ENCODE measurements at regions not wholly inside any gene's neighbourhood (a gene's known extent, or its start where the extent isn't known, plus 50 kb on each side); places are given as distances from the start of the nearest gene placed in this dataset.

- H3K4me3 ChIP-seq (ENCODE audit: low read depth, low read length): no peak overlapping the region
- TF ChIP-seq MYC (IDR thresholded peaks at IDR 0.05; ENCODE audit: low read depth, low read length) (no peak), CTCF (IDR thresholded peaks at IDR 0.05; ENCODE audit: low read depth, low read length) (no peak), POLR2A (IDR thresholded peaks at IDR 0.05; ENCODE audit: extremely low read depth, insufficient read length) (no peak)
- TF ChIP-seq, protein P1, sequence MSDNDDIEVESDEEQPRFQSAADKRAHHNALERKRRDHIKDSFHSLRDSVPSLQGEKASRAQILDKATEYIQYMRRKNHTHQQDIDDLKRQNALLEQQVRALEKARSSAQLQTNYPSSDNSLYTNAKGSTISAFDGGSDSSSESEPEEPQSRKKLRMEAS (IDR thresholded peaks at IDR 0.05; ENCODE audit: low read depth, low read length): no peak
- no peak for DNase-seq (ENCODE audit: low read depth)
Measured at GRCh38 chr3:135637013-135637412, 328.5 kb upstream of the PPP2R3A start.

GRCh38 chr3:135641761-135642160, 323.8 kb upstream of the PPP2R3A start:
- no peak for DNase-seq (ENCODE audit: low read depth)
- no peak for TF ChIP-seq POLR2A (IDR thresholded peaks at IDR 0.05; ENCODE audit: extremely low read depth, insufficient read length)
- TF ChIP-seq, protein P1 (IDR thresholded peaks at IDR 0.05; ENCODE audit: low read depth, low read length): no peak
- TF ChIP-seq MYC (IDR thresholded peaks at IDR 0.05; ENCODE audit: low read depth, low read length): no peak
- no peak for TF ChIP-seq CTCF (IDR thresholded peaks at IDR 0.05; ENCODE audit: low read depth, low read length)
- no peak overlapping the region for H3K4me3 ChIP-seq (ENCODE audit: low read depth, low read length)

- DNase-seq (ENCODE audit: low read depth): no peak
- H3K4me3 ChIP-seq (ENCODE audit: low read depth, low read length): no peak overlapping the region
- TF ChIP-seq MYC (IDR thresholded peaks at IDR 0.05; ENCODE audit: low read depth, low read length) (no peak), POLR2A (IDR thresholded peaks at IDR 0.05; ENCODE audit: extremely low read depth, insufficient read length) (no peak), CTCF (IDR thresholded peaks at IDR 0.05; ENCODE audit: low read depth, low read length) (no peak)
- TF ChIP-seq, protein P1 (IDR thresholded peaks at IDR 0.05; ENCODE audit: low read depth, low read length): no peak
Measured at GRCh38 chr3:135645541-135645940, 320.0 kb upstream of the PPP2R3A start.

DNA sequence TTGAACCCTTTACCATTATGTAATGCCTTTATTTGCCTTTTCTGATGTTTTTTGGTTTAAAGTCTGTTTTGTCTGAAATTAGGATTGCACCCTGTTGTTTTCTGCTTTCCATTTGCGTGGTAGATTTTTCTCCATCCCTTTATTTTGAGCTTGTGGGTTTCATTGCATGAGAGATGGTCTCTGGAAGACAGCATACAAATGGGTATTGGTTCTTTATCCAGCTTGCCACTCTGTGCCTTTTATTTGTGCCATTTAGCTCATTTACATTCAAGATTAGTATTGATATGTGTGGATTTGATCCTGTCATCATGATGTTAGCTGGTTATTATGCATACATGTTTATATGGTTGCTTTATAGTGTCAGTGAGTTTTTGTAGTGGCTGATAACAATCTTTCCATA, 318.7 kb upstream of the PPP2R3A start:
- no peak for TF ChIP-seq POLR2A (IDR thresholded peaks at IDR 0.05; ENCODE audit: extremely low read depth, insufficient read length)
- H3K4me3 ChIP-seq (ENCODE audit: low read depth, low read length): no peak overlapping the region
- no peak for DNase-seq (ENCODE audit: low read depth)

DNA sequence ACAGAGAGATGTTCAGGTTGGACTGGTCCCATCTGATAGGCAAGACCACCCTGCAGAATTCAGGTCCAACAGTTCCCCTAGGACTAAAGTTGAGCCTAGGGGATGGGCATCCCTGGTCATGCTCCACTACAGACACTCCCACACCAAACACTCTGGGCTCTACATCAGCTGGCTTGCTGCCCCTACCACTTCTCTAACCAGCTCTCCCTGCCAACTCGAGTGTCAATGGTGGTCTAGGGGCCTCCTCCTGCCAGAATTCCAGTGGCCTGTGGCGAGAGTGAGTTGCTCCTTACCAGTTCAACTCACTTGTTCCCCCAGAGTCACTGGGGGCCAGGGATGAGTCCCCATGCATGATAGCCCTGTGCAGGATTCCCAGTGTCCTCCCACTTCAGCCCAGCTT, 316.2 kb upstream of the PPP2R3A start:
- no peak for DNase-seq (ENCODE audit: low read depth)
- TF ChIP-seq, protein P1 (IDR thresholded peaks at IDR 0.05; ENCODE audit: low read depth, low read length): no peak
- no peak for TF ChIP-seq MYC (IDR thresholded peaks at IDR 0.05; ENCODE audit: low read depth, low read length)
- no peak for TF ChIP-seq POLR2A (IDR thresholded peaks at IDR 0.05; ENCODE audit: extremely low read depth, insufficient read length)
- no peak for TF ChIP-seq CTCF (IDR thresholded peaks at IDR 0.05; ENCODE audit: low read depth, low read length)
- H3K4me3 ChIP-seq (ENCODE audit: low read depth, low read length): no peak overlapping the region

- TF ChIP-seq POLR2A (IDR thresholded peaks at IDR 0.05; ENCODE audit: extremely low read depth, insufficient read length) (no peak), CTCF (IDR thresholded peaks at IDR 0.05; ENCODE audit: low read depth, low read length) (no peak), MYC (IDR thresholded peaks at IDR 0.05; ENCODE audit: low read depth, low read length) (no peak)
- TF ChIP-seq, protein P1 (IDR thresholded peaks at IDR 0.05; ENCODE audit: low read depth, low read length): no peak
- no peak for DNase-seq (ENCODE audit: low read depth)
- no peak overlapping the region for H3K4me3 ChIP-seq (ENCODE audit: low read depth, low read length)
Measured at GRCh38 chr3:135650309-135650708, 315.2 kb upstream of the PPP2R3A start.
